GM12873 (cell line): ENCODE measurements at regions not wholly inside any gene's neighbourhood (a gene's known extent, or its start where the extent isn't known, plus 50 kb on each side); places are given as distances from the start of the nearest gene placed in this dataset.

Experiments
- CTCF ChIP-seq: IDR thresholded peaks from 2 replicates; pipeline ENCODE4 v1.5.1; 2012; ENCODE audit warnings: low read depth, mild to moderate bottlenecking, moderate library complexity, low read length, control low read depth; ENCODE audit not compliant: insufficient read depth; ENCODE audit errors: missing control alignments

DNA sequence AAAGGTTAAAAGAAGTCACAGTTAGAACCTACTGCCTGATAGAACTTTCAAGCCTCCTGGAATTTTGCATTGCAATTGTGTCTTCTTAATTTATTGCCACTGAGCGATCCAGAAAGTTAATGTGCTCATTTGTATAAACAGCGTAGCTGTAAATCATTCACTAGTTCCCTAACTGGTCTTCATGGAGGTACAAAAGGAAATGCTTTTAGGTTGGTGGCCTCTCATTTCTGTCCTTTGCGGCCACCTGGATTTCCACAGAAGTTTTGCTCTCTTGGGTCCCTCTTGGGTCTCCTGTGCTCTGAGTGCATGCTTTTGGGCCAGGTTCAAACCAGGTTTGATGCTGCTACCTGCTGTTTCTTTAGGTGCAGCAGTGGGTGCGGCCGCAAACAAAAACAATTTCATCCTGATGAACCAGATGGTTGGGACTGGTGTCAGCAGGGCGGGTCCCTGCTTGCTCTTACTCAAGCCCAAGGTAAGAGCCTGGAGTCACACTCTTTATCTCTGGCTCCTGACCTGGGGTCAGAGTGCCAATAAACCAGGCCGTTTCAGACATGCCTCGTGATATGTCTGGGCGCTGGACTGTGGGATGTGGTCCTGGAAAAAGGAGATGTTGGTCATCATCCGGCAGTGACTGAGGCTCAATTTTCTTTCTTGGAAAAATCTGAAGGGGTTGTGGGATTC lies 270.1 kb downstream of the PTTG2 start:
- TF ChIP-seq CTCF = no peak

DNA sequence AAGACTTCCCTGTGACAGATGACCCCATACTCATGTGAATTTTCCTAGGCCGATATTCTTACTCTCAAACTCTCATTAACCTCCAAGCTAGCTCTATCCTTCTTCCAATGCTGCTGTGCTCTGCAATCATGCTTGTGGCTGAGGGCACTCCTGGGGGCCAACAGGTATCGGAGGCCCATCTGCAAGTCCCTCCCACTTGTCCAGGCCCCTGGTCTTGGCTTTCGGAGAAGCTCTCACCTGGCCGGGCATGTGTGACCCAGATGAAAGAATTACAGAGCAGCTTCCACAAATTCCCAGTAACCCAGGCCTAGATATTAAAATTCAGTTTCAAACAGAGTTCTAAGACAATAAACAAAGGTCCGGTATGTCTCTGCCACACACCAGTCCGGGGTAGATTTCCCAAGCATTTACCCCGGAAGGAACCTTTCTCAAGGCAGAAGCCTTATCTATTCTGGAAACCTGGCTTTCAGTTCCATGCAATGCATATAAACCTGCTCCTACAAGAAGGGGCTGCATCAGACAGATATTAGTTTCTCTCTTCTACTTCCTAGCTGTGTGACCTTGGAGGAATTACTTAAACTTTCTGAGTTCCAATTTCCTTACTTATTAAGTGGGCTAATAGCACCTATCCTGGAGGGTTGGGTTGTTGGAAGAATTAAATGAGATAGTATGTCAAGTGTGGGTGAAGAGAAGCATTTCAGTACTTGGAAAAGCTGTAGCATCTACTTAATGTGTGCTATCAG lies 270.8 kb downstream of the PTTG2 start:
- TF ChIP-seq CTCF = no peak

DNA sequence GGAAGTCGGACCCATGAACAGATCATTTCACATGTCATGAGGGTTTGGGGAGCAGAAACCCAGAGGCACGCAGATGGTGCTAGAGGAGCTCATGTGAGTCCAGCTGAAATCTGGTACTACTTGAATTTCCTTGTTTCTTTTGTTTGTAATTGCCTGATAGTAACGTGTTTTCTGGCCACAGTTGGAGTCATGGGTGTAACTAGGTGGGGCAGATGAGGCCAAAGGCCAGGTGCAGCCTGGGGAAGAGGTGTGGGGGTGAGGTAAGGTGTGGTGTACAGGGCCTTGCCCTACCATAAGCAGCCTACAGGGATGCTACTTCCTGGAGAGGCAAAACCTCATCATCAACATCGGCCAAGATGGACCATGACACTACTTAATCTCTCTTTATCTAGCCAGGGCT lies 271.4 kb downstream of the PTTG2 start:
- no peak for TF ChIP-seq CTCF

GRCh38 chr4:38232741-38233140 lies 272.5 kb downstream of the PTTG2 start:
- TF ChIP-seq CTCF = no peak

- no peak for TF ChIP-seq CTCF
Measured at GRCh38 chr4:38233727-38234480, 273.7 kb downstream of the PTTG2 start.

- TF ChIP-seq CTCF = no peak
Measured at GRCh38 chr4:38235354-38235753, 275.2 kb downstream of the PTTG2 start.

- no peak for TF ChIP-seq CTCF
Measured at GRCh38 chr4:38236003-38236402, 275.8 kb downstream of the PTTG2 start.
